ENCODE measurements at regions not wholly inside any gene's neighbourhood (a gene's known extent, or its start where the extent isn't known, plus 50 kb on each side); places are given as distances from the start of the nearest gene placed in this dataset.
"Not testable (repeated sequence)": the region's sequence is repeated elsewhere in the genome, so short reads cannot be mapped to it uniquely, and the experiment has no call there.

- no peak for TF ChIP-seq CTCF (IDR thresholded peaks at IDR 0.05)
- Histone ChIP-seq H3K9me3 (no peaks in the 10 kb centered on the region), H3K27me3 (no peaks in the 10 kb centered on the region), H3K4me3 (no peak overlapping the region), H3K36me3 (no peaks in the 10 kb centered on the region), H3K27ac (no peak overlapping the region), H3K4me1 (no peaks in the 10 kb centered on the region)
- intact Hi-C loops (cut with DNase I; ENCODE audit: low total_unique reads) = no loop called here
- no peak for DNase-seq
These were observed 116.4 kb upstream of the COP1 start for GRCh38 chr1:176323472-176323871.

- H3K4me1 ChIP-seq = no peaks in the 10 kb centered on the region
- DNase-seq = no peak
- no peaks in the 10 kb centered on the region for H3K27me3 ChIP-seq
- no peak overlapping the region for H3K4me3 ChIP-seq
- H3K9me3 ChIP-seq = peaks cover 0 to 3% (median 3%) of the 10 kb centered on the region in 3 donors
- no peak for TF ChIP-seq CTCF (IDR thresholded peaks at IDR 0.05)
- intact Hi-C loops (cut with DNase I; ENCODE audit: low total_unique reads) = no loop called here
- H3K36me3 ChIP-seq = no peaks in the 10 kb centered on the region
- no peak overlapping the region for H3K27ac ChIP-seq
These were observed 108.6 kb upstream of the COP1 start for GRCh38 chr1:176315519-176316220.

GRCh38 chr1:176296602-176297001 is 89.5 kb upstream of the COP1 start:
- H3K36me3 ChIP-seq; H3K27ac ChIP-seq; H3K4me1 ChIP-seq; DNase-seq; H3K27me3 ChIP-seq; intact Hi-C loops (cut with DNase I; ENCODE audit: low total_unique reads); H3K4me3 ChIP-seq: not testable (repeated sequence)
- peaks cover 0 to 17% (median 7%) of the 10 kb centered on the region in 3 donors for H3K9me3 ChIP-seq

GRCh38 chr1:176285996-176286395 is 78.9 kb upstream of the COP1 start:
- H3K9me3 ChIP-seq = peaks cover 0 to 11% (median 6%) of the 10 kb centered on the region in 3 donors
- TF ChIP-seq CTCF (IDR thresholded peaks at IDR 0.05) = no peak
- H3K4me3 ChIP-seq = no peak overlapping the region
- intact Hi-C loops (cut with DNase I; ENCODE audit: low total_unique reads) = no loop called here
- H3K27ac ChIP-seq = no peak overlapping the region
- H3K36me3 ChIP-seq = no peaks in the 10 kb centered on the region
- no peaks in the 10 kb centered on the region for H3K4me1 ChIP-seq
- DNase-seq = no peak
- H3K27me3 ChIP-seq = no peaks in the 10 kb centered on the region

- intact Hi-C loops (cut with DNase I; ENCODE audit: low total_unique reads) = no loop called here
- Histone ChIP-seq H3K9me3 (no peaks in the 10 kb centered on the region), H3K36me3 (no peaks in the 10 kb centered on the region), H3K4me3 (no peak overlapping the region), H3K4me1 (no peaks in the 10 kb centered on the region), H3K27ac (no peak overlapping the region), H3K27me3 (no peaks in the 10 kb centered on the region)
- no peak for TF ChIP-seq CTCF (IDR thresholded peaks at IDR 0.05)
- no peak for DNase-seq
These were observed 64.5 kb upstream of the COP1 start for GRCh38 chr1:176271572-176271971.

All from tibial artery (tissue), 4 donors.